B cell (primary cell): ENCODE measurements at regions not wholly inside any gene's neighbourhood (a gene's known extent, or its start where the extent isn't known, plus 50 kb on each side); places are given as distances from the start of the nearest gene placed in this dataset.

Experiments
- CTCF ChIP-seq: fragments of 200-600 bp; IDR thresholded peaks from one replicate; pipeline ENCODE4 v1.8.0; 2022; ENCODE audit warnings: antibody characterized with exemption, mild to moderate bottlenecking
- EZH2 ChIP-seq: IDR thresholded peaks from 2 replicates; pipeline ENCODE4 v1.6.1; 2012; ENCODE audit warnings: borderline replicate concordance, low read depth, mild to moderate bottlenecking, moderate library complexity, low read length; ENCODE audit not compliant: insufficient read depth, poor library complexity, severe bottlenecking

- TF ChIP-seq CTCF (no peak), EZH2 (no peak)
Observed at GRCh38 chr6:41427642-41428335, 92.4 kb downstream of the NCR2 start.
